ENCODE measurements at regions not wholly inside any gene's neighbourhood (a gene's known extent, or its start where the extent isn't known, plus 50 kb on each side); places are given as distances from the start of the nearest gene placed in this dataset.
"Not testable (repeated sequence)": the region's sequence is repeated elsewhere in the genome, so short reads cannot be mapped to it uniquely, and the experiment has no call there.

DNA sequence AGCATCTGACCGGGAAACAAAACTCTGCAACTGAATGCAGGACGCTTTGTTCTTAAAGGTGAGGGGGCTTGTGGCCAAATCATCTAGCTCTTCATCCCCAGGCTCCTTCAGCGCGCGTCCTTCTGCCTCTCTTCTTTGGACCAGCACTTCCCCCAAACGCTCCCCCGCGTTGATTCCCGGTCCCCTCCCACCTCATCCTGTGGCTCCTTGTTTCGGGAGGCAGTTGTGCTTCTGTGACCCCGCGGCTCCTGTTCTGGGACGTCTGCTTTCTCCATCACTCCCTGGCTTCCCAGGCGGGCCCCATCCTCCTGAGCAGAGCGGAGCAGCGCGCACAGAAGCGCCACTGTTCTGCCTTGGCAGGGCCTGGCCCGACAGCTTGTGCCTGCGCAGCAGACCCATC lies 109.7 kb upstream of the ZNG1E start:
- DNase-seq (ENCODE audit: low read depth in 2 of 2), result not testable (repeated sequence)

DNA sequence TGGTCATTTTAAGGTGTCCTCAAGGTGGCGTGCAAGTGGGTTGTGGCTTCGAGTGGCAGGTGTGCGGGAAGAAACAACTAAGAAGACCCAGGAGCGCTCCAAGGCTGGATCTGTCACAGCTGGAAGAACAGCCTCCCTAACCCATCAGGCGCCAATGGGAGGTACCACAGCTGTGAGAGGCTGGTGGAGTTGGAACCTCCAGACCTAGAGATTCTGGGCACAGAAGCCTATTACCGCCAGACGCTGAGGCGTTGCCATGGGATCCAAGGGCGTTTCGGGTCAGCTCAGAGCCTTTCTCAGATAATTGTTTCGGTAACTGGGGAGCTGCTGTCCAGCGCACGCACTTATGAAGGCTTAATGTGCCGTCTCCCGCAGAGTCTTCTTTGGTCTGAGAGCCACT lies 156.7 kb upstream of the ZNG1E start:
- DNase-seq (ENCODE audit: low read depth in 2 of 2), result not testable (repeated sequence)

DNA sequence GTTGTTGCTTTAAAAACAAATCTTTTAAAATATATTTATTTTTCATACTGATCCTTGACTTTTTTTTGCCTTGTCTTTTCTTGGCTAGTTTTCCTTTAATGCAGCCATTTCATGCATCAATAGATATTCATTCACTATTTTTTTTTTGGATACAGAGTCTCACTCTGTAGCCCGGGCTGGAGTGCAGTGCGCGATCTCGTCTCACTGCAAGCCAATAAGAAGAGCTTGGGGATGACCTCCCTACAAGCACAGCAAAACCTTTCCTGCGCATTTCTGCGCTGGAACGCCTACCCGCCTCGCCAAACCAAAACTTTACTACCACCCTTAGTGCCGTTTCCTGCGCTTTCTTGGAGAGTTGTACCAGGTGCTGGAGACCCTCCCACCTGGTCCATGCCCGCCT lies 161.3 kb upstream of the ZNG1E start:
- not testable (repeated sequence) for DNase-seq (ENCODE audit: low read depth in 2 of 2)

DNA sequence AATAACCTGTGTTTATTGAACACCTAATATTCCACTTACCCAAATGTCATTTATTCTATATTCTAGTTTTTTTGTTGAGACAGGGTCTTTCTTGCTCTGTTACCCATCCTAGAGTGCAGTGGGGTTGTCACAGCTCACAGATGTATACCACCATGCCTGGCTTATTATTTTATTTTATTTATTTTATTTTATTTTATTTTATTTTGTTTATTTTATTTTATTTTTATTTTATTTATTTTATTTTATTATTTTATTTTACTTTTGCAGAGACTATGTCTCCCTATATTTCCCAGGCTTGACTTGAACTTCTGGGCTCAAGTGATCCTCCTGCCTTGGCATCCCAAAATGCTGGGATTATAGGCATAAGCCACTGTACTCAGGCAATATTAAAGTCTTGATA lies 167.8 kb upstream of the ZNG1E start:
- DNase-seq (ENCODE audit: low read depth in 2 of 2), result not testable (repeated sequence)

DNA sequence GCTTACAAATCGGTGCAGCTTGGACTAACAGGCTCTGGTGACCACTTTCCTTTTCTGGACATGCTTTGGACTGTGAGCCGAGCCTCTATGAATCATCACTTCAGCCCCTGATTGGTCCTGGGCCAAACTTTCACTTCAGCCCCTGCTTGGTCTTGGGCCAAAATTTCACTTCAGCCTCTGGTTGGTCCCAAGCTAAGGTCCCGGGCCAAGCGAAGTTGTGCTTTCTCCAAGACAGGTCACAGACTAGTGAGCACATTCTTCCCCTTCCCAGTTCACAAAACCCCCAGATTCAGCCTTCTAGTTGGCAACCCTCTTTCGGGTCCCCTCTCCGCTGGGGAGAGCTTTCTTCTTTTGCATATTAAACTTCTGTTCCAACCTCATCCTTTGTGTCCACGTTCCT lies 171.0 kb upstream of the ZNG1E start:
- DNase-seq (ENCODE audit: low read depth in 2 of 2), result not testable (repeated sequence)

DNA sequence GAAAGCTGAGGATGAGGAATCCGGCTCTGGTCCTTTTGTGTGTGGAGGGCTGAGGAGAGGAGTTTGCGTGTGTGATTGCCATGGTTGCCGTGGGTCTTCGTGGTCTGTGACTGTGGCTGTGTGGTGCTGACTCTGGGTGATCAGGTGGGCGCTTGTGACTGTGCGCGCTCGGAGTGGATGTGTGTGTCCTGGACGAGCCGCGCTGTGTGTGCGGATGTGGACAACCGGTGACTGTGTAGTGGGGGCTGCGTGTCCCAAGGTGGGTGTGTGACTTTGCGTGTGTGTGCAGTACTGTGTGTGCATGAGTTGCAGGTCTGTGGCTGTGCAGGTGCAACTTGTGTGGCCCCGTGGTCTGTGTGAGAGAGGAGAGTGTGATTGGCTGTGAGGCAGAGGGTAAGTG lies 172.0 kb upstream of the ZNG1E start:
- DNase-seq (ENCODE audit: low read depth in 2 of 2), result not testable (repeated sequence)

DNA sequence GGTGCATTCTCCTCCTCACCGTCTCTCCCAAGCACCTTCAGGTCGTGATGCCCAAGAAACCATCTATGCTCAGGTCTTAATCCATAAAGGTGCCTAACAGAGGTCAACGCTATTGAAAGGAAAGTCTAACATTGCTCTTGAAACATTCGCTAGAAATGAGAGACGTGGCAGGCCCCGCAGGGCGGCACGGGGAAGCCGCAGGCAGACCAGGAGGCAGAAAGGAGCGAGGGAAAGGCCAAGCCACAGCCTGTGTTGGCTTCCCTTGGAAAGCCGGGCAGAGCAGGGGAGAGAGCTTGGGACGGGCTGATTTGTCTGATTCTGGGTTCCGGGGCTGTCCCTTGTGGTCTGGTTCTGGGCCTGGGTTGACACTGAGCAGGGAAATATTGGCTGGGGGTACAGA lies 192.8 kb upstream of the ZNG1E start:
- DNase-seq (ENCODE audit: low read depth in 2 of 2), result not testable (repeated sequence)

DNA sequence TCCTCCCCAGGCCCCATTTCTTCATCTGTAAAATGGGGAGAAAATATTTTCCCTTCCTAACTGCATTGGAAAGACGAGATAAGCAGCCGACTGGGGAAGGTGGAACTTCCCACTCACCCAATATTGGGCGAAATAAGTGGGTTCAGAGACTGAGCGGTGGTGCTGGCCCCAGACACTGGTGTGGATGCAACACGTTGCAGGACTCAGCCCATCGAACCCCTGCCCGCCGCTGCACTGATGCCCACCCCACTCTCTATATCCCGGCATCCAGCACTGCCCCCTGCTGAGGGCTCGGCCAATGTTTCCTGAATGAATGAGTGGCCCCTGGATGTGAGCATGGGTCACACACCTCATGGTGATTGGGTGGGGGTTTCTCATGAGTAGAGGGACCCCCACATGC lies 194.4 kb upstream of the ZNG1E start:
- DNase-seq (ENCODE audit: low read depth in 2 of 2), result not testable (repeated sequence)

DNA sequence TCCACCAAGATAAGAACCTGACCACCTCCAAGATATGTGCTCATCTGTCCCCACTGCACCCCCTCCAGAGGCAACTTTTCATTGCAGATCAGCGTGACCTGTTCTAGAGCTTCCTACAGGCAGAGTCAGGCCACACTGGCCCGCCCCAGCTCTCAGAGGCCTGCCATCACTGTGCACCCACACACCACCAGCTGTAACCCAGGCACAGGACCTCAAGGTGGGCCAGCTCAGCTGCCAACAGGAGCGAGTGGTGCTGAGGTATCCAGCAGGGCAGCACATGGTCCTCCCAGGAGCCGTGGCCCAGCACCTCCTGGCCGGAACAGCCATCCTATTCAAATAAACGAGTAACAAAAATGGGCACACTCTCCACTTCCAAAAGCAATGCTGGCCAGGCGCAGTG lies 189.9 kb upstream of the FOXD4L5 start:
- DNase-seq (ENCODE audit: low read depth in 2 of 2), result not testable (repeated sequence)

DNA sequence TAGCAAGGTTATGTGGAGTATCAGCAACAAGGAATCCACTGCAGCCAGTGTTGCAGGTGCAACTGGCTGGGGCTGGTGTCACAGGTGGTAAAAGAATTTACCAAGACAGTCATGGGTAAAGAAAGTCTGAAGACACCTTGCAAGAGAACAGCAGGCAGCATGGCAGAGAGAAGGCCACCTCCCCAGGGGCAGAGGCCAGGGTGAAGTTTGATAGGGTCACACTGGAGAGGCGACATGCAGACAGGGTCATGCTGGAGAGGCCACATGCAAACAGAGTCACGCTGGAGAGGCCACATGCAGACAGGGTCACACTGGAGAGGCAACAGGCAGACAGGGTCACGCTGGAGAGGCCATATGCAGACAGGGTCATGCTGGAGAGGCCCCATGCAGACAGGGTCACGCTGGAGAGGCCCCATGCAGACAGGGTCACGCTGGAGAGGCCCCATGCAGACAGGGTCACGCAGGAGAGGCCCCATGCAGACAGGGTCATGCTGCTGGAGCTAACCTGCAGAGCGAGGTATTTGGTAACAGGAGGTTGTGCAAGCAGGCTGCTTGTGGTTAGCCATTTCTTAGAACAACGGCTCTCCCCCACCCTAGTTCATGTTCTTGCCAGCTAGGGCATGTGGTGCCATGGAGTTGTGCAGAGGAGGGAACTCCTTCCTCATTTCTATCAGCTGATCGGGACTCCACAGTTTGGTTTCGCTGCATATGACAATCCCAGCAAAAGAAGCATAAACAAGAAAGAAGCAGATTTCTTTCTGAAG lies 188.2 kb upstream of the FOXD4L5 start:
- DNase-seq (ENCODE audit: low read depth in 2 of 2), result not testable (repeated sequence)

DNA sequence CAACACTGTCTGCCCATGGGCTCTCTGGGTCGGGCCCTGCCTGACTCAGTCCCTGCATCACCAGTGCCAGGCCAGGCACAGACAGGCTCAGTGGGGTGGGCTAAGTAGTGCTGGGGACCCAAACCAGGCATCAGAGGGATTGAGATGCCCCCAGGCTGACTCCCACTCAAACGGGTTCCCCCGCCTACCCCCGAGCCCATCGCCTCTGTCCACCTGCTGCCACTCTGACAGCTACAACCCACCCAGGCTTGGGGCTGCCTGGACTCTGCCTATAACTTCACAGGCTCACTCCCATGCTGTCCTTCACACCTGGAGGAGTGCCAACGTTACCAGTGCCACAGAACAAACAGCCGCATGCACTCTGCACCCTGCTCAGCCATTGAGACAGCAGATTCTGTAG lies 186.1 kb upstream of the FOXD4L5 start:
- DNase-seq (ENCODE audit: low read depth in 2 of 2), result not testable (repeated sequence)

DNA sequence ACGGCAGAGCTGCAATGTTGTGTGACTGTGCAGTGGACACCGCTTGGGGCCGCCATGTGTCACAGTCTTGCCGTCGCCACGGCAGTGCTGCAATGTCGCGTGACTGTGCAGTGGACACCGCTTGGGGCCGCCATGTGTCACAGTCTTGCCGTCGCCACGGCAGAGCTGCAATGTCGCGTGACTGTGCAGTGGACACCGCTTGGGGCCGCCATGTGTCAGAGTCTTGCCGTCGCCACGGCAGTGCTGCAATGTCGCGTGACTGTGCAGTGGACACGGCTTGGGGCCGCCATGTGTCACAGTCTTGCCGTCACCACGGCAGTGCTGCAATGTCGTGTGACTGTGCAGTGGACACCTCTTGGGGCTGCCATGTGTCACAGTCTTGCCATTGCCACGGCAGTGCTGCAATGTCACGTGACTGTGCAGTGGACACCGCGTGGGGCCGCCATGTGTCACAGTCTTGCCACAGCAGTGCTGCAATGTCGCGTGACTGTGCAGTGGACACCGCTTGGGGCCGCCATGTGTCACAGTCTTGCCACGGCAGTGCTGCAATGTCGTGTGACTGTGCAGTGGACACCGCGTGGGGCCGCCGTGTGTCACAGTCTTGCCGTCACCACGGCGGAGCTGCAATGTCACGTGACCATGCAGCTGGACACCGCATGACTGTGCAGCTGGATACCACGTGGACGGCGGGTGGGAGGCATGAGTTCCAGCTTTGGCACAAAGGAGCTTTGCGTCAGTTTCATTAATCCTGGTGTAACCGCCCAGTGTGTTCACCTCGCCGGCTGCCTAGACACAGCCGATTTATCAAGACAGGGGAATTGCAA lies 182.1 kb upstream of the FOXD4L5 start:
- DNase-seq (ENCODE audit: low read depth in 2 of 2), result not testable (repeated sequence)

DNA sequence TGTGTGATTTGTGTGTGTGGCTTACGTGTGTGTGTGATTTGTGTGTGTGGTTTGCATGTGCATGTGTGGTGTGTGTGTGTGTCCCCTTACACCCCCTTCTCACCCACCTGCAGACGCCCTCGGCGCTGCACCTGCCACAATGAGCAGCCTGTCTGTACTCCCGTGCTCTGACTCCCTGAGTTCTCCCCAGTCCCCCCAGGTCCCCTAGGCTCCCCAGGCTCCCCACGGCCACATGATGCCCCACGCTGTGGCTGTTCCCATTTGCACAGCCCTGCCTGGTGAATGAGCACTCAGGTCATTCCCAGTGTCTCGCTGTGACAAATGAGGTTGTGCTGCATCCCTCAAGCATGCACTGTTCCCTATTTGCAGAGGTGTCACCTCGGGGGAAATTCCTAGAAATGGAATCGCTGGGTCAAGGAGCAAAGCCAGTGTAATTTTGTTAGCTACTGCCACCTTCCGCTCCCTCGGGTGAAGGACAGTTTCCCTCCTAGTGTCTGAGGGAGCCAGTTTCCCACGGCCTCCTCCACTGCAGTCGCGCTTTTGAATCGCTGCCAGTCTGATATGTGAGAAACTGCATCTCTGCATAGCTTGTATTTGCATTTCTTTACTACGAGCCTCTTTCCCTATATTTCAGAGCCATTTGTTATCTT lies 180.4 kb upstream of the FOXD4L5 start:
- not testable (repeated sequence) for DNase-seq (ENCODE audit: low read depth in 2 of 2)

DNA sequence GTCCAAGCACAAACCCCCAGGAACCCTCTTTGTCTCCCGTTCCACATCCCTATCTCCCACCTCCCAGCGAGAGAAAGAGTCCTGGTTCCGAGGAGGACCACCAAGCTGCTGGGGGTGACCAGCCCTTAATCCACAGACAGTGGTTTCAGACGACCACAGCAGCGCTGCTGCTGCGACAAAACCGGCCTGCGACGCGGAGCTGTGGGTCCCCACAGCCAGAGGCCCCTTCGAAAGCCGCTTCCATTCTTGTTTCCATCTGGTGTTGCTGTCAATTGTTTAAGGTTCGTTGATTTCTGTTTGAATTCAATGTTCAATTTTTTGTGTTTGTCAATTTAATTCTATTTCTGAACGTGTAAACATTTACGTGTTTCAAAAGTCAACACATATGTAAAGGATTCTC lies 177.5 kb upstream of the FOXD4L5 start:
- DNase-seq (ENCODE audit: low read depth in 2 of 2), result not testable (repeated sequence)

DNA sequence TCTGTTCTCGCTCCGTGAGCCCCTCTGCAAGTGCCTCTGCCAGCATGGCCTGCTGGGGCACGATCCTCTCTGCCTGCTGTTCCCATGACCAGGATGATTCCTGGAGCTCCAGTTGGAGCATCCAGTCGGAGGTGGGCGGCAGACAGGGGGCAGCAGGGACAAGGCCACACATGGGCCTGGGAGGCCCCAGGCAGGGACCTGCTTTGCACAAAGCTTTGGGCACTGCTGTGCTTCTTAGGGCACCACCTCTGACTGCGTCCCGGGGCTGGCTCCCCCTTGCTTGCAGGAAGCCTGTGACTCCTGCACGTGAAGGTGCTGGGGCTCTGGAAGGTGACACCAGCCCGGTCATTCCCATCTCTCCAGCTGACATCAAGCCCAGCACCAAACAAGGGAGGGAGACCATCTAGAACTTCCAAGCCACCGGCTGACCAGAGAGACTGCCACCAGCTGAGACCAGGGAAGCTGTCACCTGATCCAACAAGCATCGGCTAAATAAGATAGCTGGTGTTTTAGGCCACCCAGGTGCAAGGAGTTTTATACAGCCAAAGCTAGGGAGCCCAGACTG lies 174.8 kb upstream of the FOXD4L5 start:
- DNase-seq (ENCODE audit: low read depth in 2 of 2), result no peak

DNA sequence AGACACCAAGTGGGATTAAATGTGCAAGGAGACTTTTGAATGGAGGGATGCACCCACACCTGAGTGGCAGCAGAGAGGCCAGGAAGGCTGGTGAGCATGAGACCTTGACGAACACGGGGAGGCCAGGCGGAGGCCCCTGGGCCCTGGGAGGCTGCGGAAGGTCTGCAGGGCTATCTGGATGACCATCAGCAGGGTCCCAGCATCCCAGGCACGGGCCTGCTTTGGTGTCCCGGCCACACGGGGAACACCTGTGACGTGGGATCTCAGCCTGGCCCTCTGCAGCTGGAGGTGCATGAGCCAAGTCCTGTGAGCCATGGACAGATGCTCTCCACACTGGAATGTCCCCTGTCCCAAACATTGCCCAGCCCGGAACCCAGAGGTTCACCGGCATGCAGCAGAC lies 174.0 kb upstream of the FOXD4L5 start:
- no peak for DNase-seq (ENCODE audit: low read depth in 2 of 2)

DNA sequence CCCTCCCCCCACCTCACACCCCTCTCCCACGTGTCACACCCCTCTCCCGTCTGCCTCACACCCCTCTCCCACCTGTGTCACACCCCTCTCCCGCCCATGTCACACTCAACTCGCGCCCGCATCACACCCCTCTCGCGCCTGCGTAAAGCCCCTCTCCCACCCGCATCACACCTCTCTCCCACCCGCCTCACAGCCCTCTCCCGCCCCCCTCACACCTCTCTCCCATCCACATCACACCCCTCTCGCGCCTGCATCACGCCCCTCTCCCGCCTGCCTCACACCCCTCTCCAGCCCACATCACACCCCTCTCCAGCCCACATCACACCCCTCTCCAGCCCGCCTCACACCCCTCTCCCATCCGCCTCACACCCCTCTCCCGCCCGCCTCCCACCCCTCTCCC lies 173.5 kb upstream of the FOXD4L5 start:
- DNase-seq (ENCODE audit: low read depth in 2 of 2), result no peak

DNA sequence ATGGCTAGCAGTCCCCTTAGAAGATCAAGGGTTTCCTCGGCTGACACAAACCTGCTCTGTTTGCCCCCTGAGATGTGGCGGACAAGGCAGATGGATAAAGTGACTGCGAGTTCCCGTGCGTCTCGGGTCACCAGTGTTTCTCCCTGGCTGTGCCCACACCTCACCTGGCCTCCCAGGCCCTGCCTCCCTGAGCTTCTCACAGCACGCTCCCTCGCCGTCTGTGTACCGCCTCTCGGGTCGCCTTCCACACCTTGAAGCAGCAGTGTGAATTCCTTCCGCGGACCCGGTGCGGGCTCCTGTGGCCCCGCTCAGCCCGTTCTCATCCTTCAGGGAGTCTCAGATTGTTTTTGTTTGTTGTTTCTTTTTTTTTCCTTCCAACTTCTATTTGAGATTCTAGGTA lies 172.0 kb upstream of the FOXD4L5 start:
- DNase-seq (ENCODE audit: low read depth in 2 of 2), result not testable (repeated sequence)

DNA sequence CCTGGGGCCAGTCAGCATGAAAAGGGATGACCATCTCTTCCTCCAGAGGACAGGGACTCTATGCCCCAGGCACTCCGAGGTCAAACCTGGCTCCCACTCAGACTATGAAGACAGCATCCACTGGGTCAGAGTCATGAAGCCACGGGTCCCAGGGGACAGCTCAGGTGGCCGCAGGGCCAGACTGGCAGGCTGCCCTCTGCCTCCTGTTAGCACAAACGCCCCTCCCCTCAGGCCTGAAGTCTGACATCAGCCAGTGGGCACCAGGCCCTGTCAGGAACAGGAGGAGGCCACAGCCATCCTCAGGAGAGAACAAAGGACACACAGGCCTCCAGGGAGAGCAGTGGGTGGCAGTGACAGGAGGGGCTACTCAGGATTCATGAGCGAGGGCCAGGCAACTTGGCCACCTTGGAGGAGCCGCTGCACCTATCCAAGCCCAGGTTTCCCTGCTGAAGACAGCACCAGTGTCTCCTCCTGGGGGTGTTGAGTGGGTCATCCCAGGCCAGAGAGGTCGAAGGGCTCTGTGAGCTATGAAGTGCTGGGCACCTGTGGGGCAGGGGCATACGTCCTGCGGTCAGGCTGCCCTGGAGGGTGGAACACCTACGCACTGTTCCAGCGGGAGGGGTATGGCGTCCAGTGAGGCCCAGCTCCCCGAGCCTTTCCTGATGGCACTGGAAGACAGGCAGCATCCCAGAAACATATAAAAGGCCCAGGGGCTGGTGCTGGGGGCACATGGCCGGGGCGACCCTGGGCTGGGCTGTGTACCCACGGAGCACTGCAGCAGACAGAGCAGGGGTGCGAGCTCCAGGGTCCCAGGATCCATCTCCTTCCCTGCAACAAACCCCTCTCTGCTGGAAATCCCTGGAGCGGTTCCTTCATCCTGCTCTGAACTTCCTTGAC lies 171.0 kb upstream of the FOXD4L5 start:
- not testable (repeated sequence) for DNase-seq (ENCODE audit: low read depth in 2 of 2)

DNA sequence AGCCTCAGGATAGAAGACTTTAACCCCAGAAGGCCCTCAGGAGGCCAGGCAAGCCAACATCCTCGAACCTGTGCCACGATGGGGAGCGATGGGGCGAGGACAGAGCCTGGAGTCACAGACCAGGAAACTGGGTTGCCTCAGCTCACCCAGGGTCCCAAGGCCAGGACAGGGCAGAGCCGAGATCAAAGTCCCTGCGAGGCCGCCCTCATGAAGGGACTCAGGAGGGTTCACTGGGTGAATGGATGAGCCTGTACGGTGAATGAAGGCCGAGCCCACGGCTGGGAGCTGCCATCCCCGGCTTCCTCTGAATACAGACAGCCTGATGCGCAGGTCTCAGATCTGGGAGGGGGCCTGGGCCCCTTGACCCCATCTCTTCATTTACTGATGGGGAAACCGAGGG lies 170.1 kb upstream of the FOXD4L5 start:
- not testable (repeated sequence) for DNase-seq (ENCODE audit: low read depth in 2 of 2)

DNA sequence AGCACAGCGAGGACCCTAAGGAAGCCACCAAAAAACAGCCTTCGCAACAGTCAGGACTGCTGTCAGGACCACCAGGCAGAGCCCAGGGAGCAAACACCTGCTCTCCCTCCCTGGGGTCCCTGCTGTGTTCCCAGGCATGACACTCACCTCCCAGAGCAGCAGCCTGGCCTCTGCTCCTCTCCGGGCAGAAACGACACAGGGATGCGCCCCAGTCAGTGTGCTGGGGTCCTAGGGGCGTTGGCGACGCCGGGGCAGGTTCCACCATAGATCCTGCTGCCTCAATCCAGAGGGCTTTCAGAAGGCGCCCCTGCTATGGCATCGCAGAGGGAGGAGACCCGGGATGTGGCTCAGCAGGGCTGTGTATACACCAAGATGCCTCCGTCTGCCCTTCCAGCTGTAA lies 169.7 kb upstream of the FOXD4L5 start:
- DNase-seq (ENCODE audit: low read depth in 2 of 2), result not testable (repeated sequence)

Data from stimulated activated CD8-positive, alpha-beta memory T cell treated with anti-CD3 and anti-CD28 coated beads, Interleukin-2, amount 100 ng/mL, for 1 hour (primary cell).